Smooth muscle cell (in vitro differentiated cells): ENCODE measurements at regions not wholly inside any gene's neighbourhood (a gene's known extent, or its start where the extent isn't known, plus 50 kb on each side); places are given as distances from the start of the nearest gene placed in this dataset.

Experiments used
- DNase-seq: peaks from one replicate; lab custom pipeline; 2025; ENCODE audit not compliant: unreplicated experiment; lab: John Stamatoyannopoulos, UW
- H2AFZ ChIP-seq: fragments of 200-600 bp; sonication (generic); 2 replicates; pipeline ENCODE4 v1.6.0; 2016; ENCODE audit warnings: antibody characterized with exemption, low read depth, mild to moderate bottlenecking
- H3F3A ChIP-seq: fragments of 200-600 bp; sonication (generic); 2 replicates; pipeline ENCODE4 v1.6.0; 2017; ENCODE audit warnings: antibody characterized with exemption, low read depth
- H3K27ac ChIP-seq: fragments of 200-600 bp; sonication (generic); 2 replicates; pipeline ENCODE4 v1.5.1; 2016; ENCODE audit warnings: low read depth, mild to moderate bottlenecking
- H3K27me3 ChIP-seq: fragments of 200-600 bp; sonication (generic); 2 replicates; pipeline ENCODE4 v1.6.1; 2016; ENCODE audit warnings: low read depth, mild to moderate bottlenecking
- H3K36me3 ChIP-seq: fragments of 200-600 bp; sonication (generic); 2 replicates; pipeline ENCODE4 v1.5.1; 2016; ENCODE audit warnings: low read depth
- H3K4me1 ChIP-seq: fragments of 200-600 bp; sonication (generic); 2 replicates; pipeline ENCODE4 v1.5.1; 2016; ENCODE audit warnings: low read depth
- H3K4me2 ChIP-seq: fragments of 200-600 bp; sonication (generic); 2 replicates; pipeline ENCODE4 v1.6.0; 2016; ENCODE audit warnings: mild to moderate bottlenecking
- H3K4me3 ChIP-seq: fragments of 200-600 bp; sonication (generic); 2 replicates; pipeline ENCODE4 v1.5.1; 2016; ENCODE audit warnings: mild to moderate bottlenecking
- H3K79me2 ChIP-seq: fragments of 200-600 bp; sonication (generic); 2 replicates; pipeline ENCODE4 v1.6.0; 2016; ENCODE audit warnings: low read depth, mild to moderate bottlenecking
- H3K9ac ChIP-seq: fragments of 200-600 bp; sonication (generic); 2 replicates; pipeline ENCODE4 v1.6.0; 2016; ENCODE audit warnings: low read depth
- H3K9me3 ChIP-seq: fragments of 200-600 bp; sonication (generic); replicated peaks from 2 replicates; pipeline ENCODE4 v1.5.1; 2016; ENCODE audit warnings: low read depth
- H4K20me1 ChIP-seq: fragments of 200-600 bp; sonication (generic); 2 replicates; pipeline ENCODE4 v1.6.0; 2016; ENCODE audit warnings: low read depth
- WGBS: methylation state at CpG from one replicate; pipeline ENCODE4 v1.1.7; 2016; ENCODE audit warnings: low lambda C conversion rate; 5-methylcytosine and 5-hydroxymethylcytosine counted together
- TF ChIP-seq, protein P1 (sequence below): fragments of 200-600 bp; sonication (generic); IDR thresholded peaks from 2 replicates; pipeline ENCODE4 v1.5.1; 2017; ENCODE audit warnings: borderline replicate concordance, mild to moderate bottlenecking, antibody characterized with exemption; ENCODE audit not compliant: insufficient read depth, poor library complexity, severe bottlenecking

DNA sequence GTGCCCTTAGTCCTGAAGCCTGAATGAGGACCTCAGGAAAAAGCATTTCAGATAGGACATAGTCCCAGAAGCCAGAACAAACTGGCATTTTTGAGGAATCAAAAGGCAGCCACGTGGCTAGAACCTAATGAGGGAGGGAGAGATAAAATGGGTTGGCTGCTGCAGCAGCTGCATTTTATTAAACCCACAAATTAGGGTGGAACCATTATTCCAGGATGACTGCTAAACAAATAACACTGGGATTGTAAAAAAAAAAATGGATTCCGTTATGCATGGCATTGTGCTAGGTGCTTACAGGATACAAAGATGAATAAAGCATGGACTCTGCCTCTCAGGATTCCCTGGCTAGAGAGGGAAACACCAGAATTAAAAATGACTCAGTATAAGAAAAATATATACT is 141.5 kb downstream of the SATB1 start:
- no peaks in the 10 kb centered on the region for H3K9me3 ChIP-seq
- H3K27me3 ChIP-seq: no peaks in the 10 kb centered on the region
- H3K36me3 ChIP-seq: no peaks in the 10 kb centered on the region
- DNase-seq: no peak
- no peak overlapping the region for H3K4me3 ChIP-seq
- no peaks in the 10 kb centered on the region for H4K20me1 ChIP-seq
- WGBS: 83% methylated on average over 2 of the region's 2 CpGs
- H3K9ac ChIP-seq: no peak overlapping the region
- TF ChIP-seq, protein P1, sequence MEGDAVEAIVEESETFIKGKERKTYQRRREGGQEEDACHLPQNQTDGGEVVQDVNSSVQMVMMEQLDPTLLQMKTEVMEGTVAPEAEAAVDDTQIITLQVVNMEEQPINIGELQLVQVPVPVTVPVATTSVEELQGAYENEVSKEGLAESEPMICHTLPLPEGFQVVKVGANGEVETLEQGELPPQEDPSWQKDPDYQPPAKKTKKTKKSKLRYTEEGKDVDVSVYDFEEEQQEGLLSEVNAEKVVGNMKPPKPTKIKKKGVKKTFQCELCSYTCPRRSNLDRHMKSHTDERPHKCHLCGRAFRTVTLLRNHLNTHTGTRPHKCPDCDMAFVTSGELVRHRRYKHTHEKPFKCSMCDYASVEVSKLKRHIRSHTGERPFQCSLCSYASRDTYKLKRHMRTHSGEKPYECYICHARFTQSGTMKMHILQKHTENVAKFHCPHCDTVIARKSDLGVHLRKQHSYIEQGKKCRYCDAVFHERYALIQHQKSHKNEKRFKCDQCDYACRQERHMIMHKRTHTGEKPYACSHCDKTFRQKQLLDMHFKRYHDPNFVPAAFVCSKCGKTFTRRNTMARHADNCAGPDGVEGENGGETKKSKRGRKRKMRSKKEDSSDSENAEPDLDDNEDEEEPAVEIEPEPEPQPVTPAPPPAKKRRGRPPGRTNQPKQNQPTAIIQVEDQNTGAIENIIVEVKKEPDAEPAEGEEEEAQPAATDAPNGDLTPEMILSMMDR: no peak
- H3K4me1 ChIP-seq: no peaks in the 10 kb centered on the region
- no peak overlapping the region for H3K27ac ChIP-seq
- no peaks in the 10 kb centered on the region for H3K79me2 ChIP-seq
- no peak overlapping the region for H2AFZ ChIP-seq
- no peak overlapping the region for H3K4me2 ChIP-seq
- no peaks in the 10 kb centered on the region for H3F3A ChIP-seq

DNA sequence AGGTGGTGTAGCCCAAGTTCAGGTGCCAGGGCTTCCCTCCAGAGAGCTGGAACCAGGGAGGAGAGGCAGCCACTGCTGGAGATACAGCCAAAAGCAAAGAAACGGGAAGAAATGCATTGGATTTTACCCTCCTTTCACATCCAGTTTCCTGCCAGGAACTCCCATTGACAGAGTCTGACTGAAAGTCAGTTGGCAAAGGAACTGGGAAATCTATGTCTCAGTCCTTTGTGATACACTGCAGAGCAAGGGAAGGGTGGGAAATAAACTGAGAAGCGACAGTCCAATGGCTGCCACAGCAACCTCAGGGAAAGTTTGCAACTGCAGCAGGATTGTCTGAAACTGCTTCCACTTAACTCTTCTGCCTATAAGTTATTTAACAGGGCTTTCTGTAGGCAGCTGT is 142.6 kb downstream of the SATB1 start:
- H3K4me1 ChIP-seq: no peaks in the 10 kb centered on the region
- H3K27me3 ChIP-seq: no peaks in the 10 kb centered on the region
- no peak overlapping the region for H3K27ac ChIP-seq
- H3K36me3 ChIP-seq: no peaks in the 10 kb centered on the region
- H3K9ac ChIP-seq: no peak overlapping the region
- no peaks in the 10 kb centered on the region for H3K9me3 ChIP-seq
- H4K20me1 ChIP-seq: no peaks in the 10 kb centered on the region
- no peak for DNase-seq
- 87% methylated on average over 2 of the region's 2 CpGs for WGBS
- TF ChIP-seq, protein P1: no peak
- H3K79me2 ChIP-seq: no peaks in the 10 kb centered on the region
- H3K4me2 ChIP-seq: no peak overlapping the region
- no peak overlapping the region for H2AFZ ChIP-seq
- no peaks in the 10 kb centered on the region for H3F3A ChIP-seq
- H3K4me3 ChIP-seq: no peak overlapping the region

DNA sequence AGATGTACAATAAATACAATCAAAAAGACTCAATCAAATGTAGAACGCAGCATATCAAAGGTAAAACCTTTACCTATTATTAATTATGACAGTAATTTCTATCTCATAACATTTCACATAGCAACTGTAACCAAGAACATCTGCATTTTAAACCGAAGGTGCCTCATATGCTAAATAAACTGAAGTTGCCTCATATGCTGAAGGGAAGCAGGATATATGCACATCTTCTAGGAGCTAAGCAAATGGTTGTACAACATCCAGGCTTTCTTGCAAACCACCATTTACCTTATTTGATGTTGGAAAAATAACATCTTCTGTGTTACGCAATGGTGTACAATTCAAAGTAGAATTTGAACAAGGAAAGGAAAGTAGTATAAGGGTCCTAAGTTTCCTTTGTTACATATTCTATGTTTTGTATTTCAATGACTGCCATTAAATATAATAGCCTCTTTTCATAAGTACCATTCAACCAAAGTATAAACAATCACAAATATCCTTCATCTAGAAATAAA is 145.9 kb downstream of the SATB1 start:
- no peaks in the 10 kb centered on the region for H3K36me3 ChIP-seq
- H3K4me2 ChIP-seq: no peak overlapping the region
- no peaks in the 10 kb centered on the region for H4K20me1 ChIP-seq
- H3K27me3 ChIP-seq: no peaks in the 10 kb centered on the region
- WGBS: 93% methylated on average over 3 of the region's 3 CpGs
- H2AFZ ChIP-seq: no peak overlapping the region
- H3K9ac ChIP-seq: no peak overlapping the region
- TF ChIP-seq, protein P1: no peak
- no peaks in the 10 kb centered on the region for H3K9me3 ChIP-seq
- no peaks in the 10 kb centered on the region for H3K79me2 ChIP-seq
- H3F3A ChIP-seq: no peaks in the 10 kb centered on the region
- no peak overlapping the region for H3K27ac ChIP-seq
- DNase-seq: no peak
- no peak overlapping the region for H3K4me3 ChIP-seq
- no peaks in the 10 kb centered on the region for H3K4me1 ChIP-seq

DNA sequence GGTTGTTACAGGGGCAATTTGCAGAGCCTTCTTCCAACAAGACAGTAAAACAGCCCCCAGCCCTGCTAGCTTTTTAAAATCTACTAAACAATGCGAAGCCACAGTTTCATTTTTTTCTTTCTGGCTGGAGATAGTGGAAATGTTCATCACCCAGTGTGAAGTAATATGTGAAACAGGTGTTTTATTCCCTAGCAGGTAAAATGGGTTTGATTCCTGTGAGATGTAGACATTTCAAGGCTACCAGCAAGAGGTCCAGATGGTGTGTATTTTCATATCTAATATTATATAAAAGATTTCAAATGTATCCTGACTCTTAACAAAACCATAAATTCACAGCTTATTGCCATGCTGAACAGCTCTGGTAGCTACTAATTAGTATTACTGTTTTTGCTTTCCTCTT is 160.3 kb downstream of the SATB1 start:
- no peaks in the 10 kb centered on the region for H3K36me3 ChIP-seq
- no peaks in the 10 kb centered on the region for H3K9me3 ChIP-seq
- H3K4me1 ChIP-seq: no peaks in the 10 kb centered on the region
- no peaks in the 10 kb centered on the region for H3F3A ChIP-seq
- no peak overlapping the region for H3K27ac ChIP-seq
- H2AFZ ChIP-seq: no peak overlapping the region
- no peak overlapping the region for H3K4me3 ChIP-seq
- H4K20me1 ChIP-seq: no peaks in the 10 kb centered on the region
- H3K79me2 ChIP-seq: no peaks in the 10 kb centered on the region
- TF ChIP-seq, protein P1: no peak
- no peaks in the 10 kb centered on the region for H3K27me3 ChIP-seq
- 97% methylated on average over 1 of the region's 1 CpG for WGBS
- H3K9ac ChIP-seq: no peak overlapping the region
- H3K4me2 ChIP-seq: no peak overlapping the region
- no peak for DNase-seq
